ENCODE measurements at regions not wholly inside any gene's neighbourhood (a gene's known extent, or its start where the extent isn't known, plus 50 kb on each side); places are given as distances from the start of the nearest gene placed in this dataset.

- TF ChIP-seq, protein P1, sequence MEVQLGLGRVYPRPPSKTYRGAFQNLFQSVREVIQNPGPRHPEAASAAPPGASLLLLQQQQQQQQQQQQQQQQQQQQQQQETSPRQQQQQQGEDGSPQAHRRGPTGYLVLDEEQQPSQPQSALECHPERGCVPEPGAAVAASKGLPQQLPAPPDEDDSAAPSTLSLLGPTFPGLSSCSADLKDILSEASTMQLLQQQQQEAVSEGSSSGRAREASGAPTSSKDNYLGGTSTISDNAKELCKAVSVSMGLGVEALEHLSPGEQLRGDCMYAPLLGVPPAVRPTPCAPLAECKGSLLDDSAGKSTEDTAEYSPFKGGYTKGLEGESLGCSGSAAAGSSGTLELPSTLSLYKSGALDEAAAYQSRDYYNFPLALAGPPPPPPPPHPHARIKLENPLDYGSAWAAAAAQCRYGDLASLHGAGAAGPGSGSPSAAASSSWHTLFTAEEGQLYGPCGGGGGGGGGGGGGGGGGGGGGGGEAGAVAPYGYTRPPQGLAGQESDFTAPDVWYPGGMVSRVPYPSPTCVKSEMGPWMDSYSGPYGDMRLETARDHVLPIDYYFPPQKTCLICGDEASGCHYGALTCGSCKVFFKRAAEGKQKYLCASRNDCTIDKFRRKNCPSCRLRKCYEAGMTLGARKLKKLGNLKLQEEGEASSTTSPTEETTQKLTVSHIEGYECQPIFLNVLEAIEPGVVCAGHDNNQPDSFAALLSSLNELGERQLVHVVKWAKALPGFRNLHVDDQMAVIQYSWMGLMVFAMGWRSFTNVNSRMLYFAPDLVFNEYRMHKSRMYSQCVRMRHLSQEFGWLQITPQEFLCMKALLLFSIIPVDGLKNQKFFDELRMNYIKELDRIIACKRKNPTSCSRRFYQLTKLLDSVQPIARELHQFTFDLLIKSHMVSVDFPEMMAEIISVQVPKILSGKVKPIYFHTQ (CRISPR knock-in tag; IDR thresholded peaks at IDR 0.05): no peak
- TF ChIP-seq ZNF512 (CRISPR knock-in tag; IDR thresholded peaks at IDR 0.05; ENCODE audit: borderline replicate concordance) (no peak), GRHL2 (CRISPR knock-in tag; IDR thresholded peaks at IDR 0.05; ENCODE audit: insufficient replicate concordance, severe bottlenecking) (no peak), ELF4 (CRISPR knock-in tag; IDR thresholded peaks at IDR 0.05; ENCODE audit: low read depth) (no peak), ZNF263 (CRISPR knock-in tag; IDR thresholded peaks at IDR 0.05; ENCODE audit: low read depth) (no peak), PRRX2 (CRISPR knock-in tag; IDR thresholded peaks at IDR 0.05) (no peak), CREM (CRISPR knock-in tag; IDR thresholded peaks at IDR 0.05) (no peak)
- TF ChIP-seq, protein P2, sequence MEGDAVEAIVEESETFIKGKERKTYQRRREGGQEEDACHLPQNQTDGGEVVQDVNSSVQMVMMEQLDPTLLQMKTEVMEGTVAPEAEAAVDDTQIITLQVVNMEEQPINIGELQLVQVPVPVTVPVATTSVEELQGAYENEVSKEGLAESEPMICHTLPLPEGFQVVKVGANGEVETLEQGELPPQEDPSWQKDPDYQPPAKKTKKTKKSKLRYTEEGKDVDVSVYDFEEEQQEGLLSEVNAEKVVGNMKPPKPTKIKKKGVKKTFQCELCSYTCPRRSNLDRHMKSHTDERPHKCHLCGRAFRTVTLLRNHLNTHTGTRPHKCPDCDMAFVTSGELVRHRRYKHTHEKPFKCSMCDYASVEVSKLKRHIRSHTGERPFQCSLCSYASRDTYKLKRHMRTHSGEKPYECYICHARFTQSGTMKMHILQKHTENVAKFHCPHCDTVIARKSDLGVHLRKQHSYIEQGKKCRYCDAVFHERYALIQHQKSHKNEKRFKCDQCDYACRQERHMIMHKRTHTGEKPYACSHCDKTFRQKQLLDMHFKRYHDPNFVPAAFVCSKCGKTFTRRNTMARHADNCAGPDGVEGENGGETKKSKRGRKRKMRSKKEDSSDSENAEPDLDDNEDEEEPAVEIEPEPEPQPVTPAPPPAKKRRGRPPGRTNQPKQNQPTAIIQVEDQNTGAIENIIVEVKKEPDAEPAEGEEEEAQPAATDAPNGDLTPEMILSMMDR (IDR thresholded peaks at IDR 0.05): no peak
- TF ChIP-seq, protein P3, sequence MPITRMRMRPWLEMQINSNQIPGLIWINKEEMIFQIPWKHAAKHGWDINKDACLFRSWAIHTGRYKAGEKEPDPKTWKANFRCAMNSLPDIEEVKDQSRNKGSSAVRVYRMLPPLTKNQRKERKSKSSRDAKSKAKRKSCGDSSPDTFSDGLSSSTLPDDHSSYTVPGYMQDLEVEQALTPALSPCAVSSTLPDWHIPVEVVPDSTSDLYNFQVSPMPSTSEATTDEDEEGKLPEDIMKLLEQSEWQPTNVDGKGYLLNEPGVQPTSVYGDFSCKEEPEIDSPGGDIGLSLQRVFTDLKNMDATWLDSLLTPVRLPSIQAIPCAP (CRISPR knock-in tag; IDR thresholded peaks at IDR 0.05): no peak
- TF ChIP-seq, protein P4, sequence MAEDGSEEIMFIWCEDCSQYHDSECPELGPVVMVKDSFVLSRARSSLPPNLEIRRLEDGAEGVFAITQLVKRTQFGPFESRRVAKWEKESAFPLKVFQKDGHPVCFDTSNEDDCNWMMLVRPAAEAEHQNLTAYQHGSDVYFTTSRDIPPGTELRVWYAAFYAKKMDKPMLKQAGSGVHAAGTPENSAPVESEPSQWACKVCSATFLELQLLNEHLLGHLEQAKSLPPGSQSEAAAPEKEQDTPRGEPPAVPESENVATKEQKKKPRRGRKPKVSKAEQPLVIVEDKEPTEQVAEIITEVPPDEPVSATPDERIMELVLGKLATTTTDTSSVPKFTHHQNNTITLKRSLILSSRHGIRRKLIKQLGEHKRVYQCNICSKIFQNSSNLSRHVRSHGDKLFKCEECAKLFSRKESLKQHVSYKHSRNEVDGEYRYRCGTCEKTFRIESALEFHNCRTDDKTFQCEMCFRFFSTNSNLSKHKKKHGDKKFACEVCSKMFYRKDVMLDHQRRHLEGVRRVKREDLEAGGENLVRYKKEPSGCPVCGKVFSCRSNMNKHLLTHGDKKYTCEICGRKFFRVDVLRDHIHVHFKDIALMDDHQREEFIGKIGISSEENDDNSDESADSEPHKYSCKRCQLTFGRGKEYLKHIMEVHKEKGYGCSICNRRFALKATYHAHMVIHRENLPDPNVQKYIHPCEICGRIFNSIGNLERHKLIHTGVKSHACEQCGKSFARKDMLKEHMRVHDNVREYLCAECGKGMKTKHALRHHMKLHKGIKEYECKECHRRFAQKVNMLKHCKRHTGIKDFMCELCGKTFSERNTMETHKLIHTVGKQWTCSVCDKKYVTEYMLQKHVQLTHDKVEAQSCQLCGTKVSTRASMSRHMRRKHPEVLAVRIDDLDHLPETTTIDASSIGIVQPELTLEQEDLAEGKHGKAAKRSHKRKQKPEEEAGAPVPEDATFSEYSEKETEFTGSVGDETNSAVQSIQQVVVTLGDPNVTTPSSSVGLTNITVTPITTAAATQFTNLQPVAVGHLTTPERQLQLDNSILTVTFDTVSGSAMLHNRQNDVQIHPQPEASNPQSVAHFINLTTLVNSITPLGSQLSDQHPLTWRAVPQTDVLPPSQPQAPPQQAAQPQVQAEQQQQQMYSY (CRISPR knock-in tag; IDR thresholded peaks at IDR 0.05): no peak
- TF ChIP-seq, protein P5, sequence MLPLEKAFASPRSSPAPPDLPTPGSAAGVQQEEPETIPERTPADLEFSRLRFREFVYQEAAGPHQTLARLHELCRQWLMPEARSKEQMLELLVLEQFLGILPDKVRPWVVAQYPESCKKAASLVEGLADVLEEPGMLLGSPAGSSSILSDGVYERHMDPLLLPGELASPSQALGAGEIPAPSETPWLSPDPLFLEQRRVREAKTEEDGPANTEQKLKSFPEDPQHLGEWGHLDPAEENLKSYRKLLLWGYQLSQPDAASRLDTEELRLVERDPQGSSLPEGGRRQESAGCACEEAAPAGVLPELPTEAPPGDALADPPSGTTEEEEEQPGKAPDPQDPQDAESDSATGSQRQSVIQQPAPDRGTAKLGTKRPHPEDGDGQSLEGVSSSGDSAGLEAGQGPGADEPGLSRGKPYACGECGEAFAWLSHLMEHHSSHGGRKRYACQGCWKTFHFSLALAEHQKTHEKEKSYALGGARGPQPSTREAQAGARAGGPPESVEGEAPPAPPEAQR (CRISPR knock-in tag; IDR thresholded peaks at IDR 0.05): no peak
These were observed 1298.3 kb upstream of the WWC1 start (continued) for GRCh38 chr5:166992874-166993722.

GRCh38 chr5:166994226-166994625, 1297.2 kb upstream of the WWC1 start:
- no peak for TF ChIP-seq USF1 (CRISPR knock-in tag; IDR thresholded peaks at IDR 0.05)
- no peak for TF ChIP-seq CBFB (CRISPR knock-in tag; IDR thresholded peaks at IDR 0.05; ENCODE audit: low read depth)
- TF ChIP-seq ELF4 (CRISPR knock-in tag; IDR thresholded peaks at IDR 0.05; ENCODE audit: low read depth): no peak
- TF ChIP-seq MLX (CRISPR knock-in tag; IDR thresholded peaks at IDR 0.05): no peak
- no peak for TF ChIP-seq GRHL2 (CRISPR knock-in tag; IDR thresholded peaks at IDR 0.05; ENCODE audit: insufficient replicate concordance, severe bottlenecking)
- Mint-ChIP-seq H3K4me3 (no peak overlapping the region), H3K36me3 (no peaks in the 10 kb centered on the region), H3K4me1 (peaks cover 30% of the 10 kb centered on the region), H3K27me3 (ENCODE audit: low read depth) (no peaks in the 10 kb centered on the region), H3K9me3 (no peaks in the 10 kb centered on the region), H3K27ac (peak overlapping the region; percentile 1; the same call in 1 of the 2 replicates)
- ATAC-seq (no peak), DNase-seq (ENCODE audit: low spot score) (no peak)
- ChIA-PET CTCF (interaction anchor here (1.7 kb wide), 1 partner anchor 36 kb away, joined by 4 read pairs; no protein-coding TSS in a partner anchor), POLR2A (no interaction called here)
